ENCODE measurements at regions not wholly inside any gene's neighbourhood (a gene's known extent, or its start where the extent isn't known, plus 50 kb on each side); places are given as distances from the start of the nearest gene placed in this dataset.

GRCh38 chrX:38750551-38750950, 50.7 kb upstream of the MID1IP1 start (continued):
- TF ChIP-seq, protein P1, sequence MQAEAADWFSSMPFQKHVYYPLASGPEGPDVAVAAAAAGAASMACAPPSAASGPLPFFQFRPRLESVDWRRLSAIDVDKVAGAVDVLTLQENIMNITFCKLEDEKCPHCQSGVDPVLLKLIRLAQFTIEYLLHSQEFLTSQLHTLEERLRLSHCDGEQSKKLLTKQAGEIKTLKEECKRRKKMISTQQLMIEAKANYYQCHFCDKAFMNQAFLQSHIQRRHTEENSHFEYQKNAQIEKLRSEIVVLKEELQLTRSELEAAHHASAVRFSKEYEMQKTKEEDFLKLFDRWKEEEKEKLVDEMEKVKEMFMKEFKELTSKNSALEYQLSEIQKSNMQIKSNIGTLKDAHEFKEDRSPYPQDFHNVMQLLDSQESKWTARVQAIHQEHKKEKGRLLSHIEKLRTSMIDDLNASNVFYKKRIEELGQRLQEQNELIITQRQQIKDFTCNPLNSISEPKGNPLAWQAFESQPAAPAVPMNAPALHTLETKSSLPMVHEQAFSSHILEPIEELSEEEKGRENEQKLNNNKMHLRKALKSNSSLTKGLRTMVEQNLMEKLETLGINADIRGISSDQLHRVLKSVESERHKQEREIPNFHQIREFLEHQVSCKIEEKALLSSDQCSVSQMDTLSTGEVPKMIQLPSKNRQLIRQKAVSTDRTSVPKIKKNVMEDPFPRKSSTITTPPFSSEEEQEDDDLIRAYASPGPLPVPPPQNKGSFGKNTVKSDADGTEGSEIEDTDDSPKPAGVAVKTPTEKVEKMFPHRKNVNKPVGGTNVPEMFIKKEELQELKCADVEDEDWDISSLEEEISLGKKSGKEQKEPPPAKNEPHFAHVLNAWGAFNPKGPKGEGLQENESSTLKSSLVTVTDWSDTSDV (CRISPR knock-in tag; IDR thresholded peaks at IDR 0.05) = no peak
- no peak for TF ChIP-seq ZFP36 (IDR thresholded peaks at IDR 0.05; ENCODE audit: borderline replicate concordance, low read depth, low read length, partially characterized antibody)

Measured in HepG2 (cell line).